ENCODE measurements at regions not wholly inside any gene's neighbourhood (a gene's known extent, or its start where the extent isn't known, plus 50 kb on each side); places are given as distances from the start of the nearest gene placed in this dataset.
"Not testable (repeated sequence)": the region's sequence is repeated elsewhere in the genome, so short reads cannot be mapped to it uniquely, and the experiment has no call there.

GRCh38 chr6:137810554-137811120, 56.4 kb upstream of the TNFAIP3 start:
- DNase-seq: no peak

- DNase-seq: peak; percentile 80 to 83
These were observed 55.7 kb upstream of the TNFAIP3 start for GRCh38 chr6:137811121-137811915.

GRCh38 chr6:137811916-137812553, 55.0 kb upstream of the TNFAIP3 start:
- DNase-seq: no peak

GRCh38 chr6:137813308-137813970, 53.6 kb upstream of the TNFAIP3 start:
- DNase-seq: no peak

- DNase-seq: not testable (repeated sequence)
These were observed 53.0 kb upstream of the TNFAIP3 start for GRCh38 chr6:137814030-137814429.

GRCh38 chr6:137815692-137816091, 51.4 kb upstream of the TNFAIP3 start:
- no peak for DNase-seq

- DNase-seq: peak in 1 of 2 experiments; percentile 17
These were observed 50.9 kb upstream of the TNFAIP3 start for GRCh38 chr6:137816133-137816579.

- peak in 1 of 2 experiments; percentile 15 for DNase-seq
These were observed 50.1 kb upstream of the TNFAIP3 start for GRCh38 chr6:137816688-137817618.
